ENCODE measurements at regions not wholly inside any gene's neighbourhood (a gene's known extent, or its start where the extent isn't known, plus 50 kb on each side); places are given as distances from the start of the nearest gene placed in this dataset.
A peak's percentile ranks its signal among the peaks of the same experiment; 100 is the strongest.

GRCh38 chr7:155955367-155955635, 143.0 kb upstream of the SHH start:
- ChIA-PET CTCF (no interaction called here), POLR2A (ENCODE audit: low non-redundant PET) (no interaction called here)
- DNase-seq (ENCODE audit: low spot score) = no peak
- H3K27ac ChIP-seq = no peak overlapping the region
- no peak for TF ChIP-seq CTCF (conservative IDR thresholded peaks at IDR 0.05; ENCODE audit: low read depth)

GRCh38 chr7:155954550-155955366, 142.5 kb upstream of the SHH start:
- H3K27ac ChIP-seq = no peak overlapping the region
- POLR2A ChIA-PET (ENCODE audit: low non-redundant PET) = no interaction called here
- DNase-seq (ENCODE audit: low spot score) = no peak
- no peak for TF ChIP-seq CTCF (conservative IDR thresholded peaks at IDR 0.05; ENCODE audit: low read depth)
- CTCF ChIA-PET = no interaction called here

GRCh38 chr7:155953781-155954549, 141.7 kb upstream of the SHH start:
- ChIA-PET CTCF (interaction anchor here (0.5 kb wide), 1 partner anchor 8 kb away, joined by 3 read pairs; no protein-coding TSS in a partner anchor), POLR2A (ENCODE audit: low non-redundant PET) (no interaction called here)
- TF ChIP-seq CTCF (conservative IDR thresholded peaks at IDR 0.05; ENCODE audit: low read depth) = no peak
- H3K27ac ChIP-seq = no peak overlapping the region
- no peak for DNase-seq (ENCODE audit: low spot score)

GRCh38 chr7:155953501-155953778, 141.2 kb upstream of the SHH start:
- ChIA-PET CTCF (interaction anchor here (0.5 kb wide), 1 partner anchor 9 kb away, joined by 3 read pairs; no protein-coding TSS in a partner anchor), POLR2A (ENCODE audit: low non-redundant PET) (no interaction called here)
- no peak for DNase-seq (ENCODE audit: low spot score)
- H3K27ac ChIP-seq = no peak overlapping the region
- TF ChIP-seq CTCF (conservative IDR thresholded peaks at IDR 0.05; ENCODE audit: low read depth) = no peak

- POLR2A ChIA-PET (ENCODE audit: low non-redundant PET) = no interaction called here
- peak; percentile 98 for DNase-seq (ENCODE audit: low spot score)
- peak overlapping the region; percentile 94 for H3K27ac ChIP-seq
- no peak for TF ChIP-seq CTCF (conservative IDR thresholded peaks at IDR 0.05; ENCODE audit: low read depth)
- CTCF ChIA-PET = interaction anchor here (0.5 kb wide), 1 partner anchor 8 kb away, joined by 3 read pairs; no protein-coding TSS in a partner anchor
Measured at GRCh38 chr7:155951554-155952158, 139.4 kb upstream of the SHH start.

- TF ChIP-seq CTCF (conservative IDR thresholded peaks at IDR 0.05; ENCODE audit: low read depth) = no peak
- H3K27ac ChIP-seq = peak overlapping the region; percentile 94
- POLR2A ChIA-PET (ENCODE audit: low non-redundant PET) = no interaction called here
- peak; percentile 4 for DNase-seq (ENCODE audit: low spot score)
- CTCF ChIA-PET = no interaction called here
Measured at GRCh38 chr7:155950898-155951553, 138.8 kb upstream of the SHH start.

All from RWPE1 (cell line).